Stimulated activated CD8-positive, alpha-beta memory T cell treated with anti-CD3 and anti-CD28 coated beads, Interleukin-15, amount 100 ng/mL, for 1 hour (primary cell): ENCODE measurements at regions not wholly inside any gene's neighbourhood (a gene's known extent, or its start where the extent isn't known, plus 50 kb on each side); places are given as distances from the start of the nearest gene placed in this dataset.

ENCODE experiments used
- DNase-seq: peaks from one replicate; pipeline ENCODE4 v3.0.0-alpha.2; 2020; ENCODE audit warnings: low read depth

- no peak for DNase-seq
These were observed 51.6 kb upstream of the PRDM8 start for GRCh38 chr4:80145739-80146138.

- DNase-seq = no peak
These were observed 52.4 kb upstream of the PRDM8 start for GRCh38 chr4:80144676-80145470.

DNA sequence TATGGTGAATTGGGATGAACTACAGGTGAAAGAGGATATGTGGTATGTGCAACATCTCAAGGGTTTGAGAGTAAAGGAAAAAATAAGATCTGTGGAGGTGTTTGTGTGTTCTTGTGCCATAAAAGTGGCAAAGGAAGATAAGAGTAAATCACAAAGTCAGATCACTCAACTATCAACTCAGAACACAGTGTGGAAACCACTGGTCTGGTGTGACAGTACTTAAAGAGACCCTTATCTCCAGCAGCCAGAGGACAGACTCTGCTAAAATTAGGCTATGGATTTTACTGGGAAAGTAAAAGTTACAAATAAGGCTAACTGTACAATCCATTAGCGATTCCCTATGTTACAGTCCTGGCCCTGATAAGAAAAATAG is 54.0 kb upstream of the PRDM8 start:
- no peak for DNase-seq

DNA sequence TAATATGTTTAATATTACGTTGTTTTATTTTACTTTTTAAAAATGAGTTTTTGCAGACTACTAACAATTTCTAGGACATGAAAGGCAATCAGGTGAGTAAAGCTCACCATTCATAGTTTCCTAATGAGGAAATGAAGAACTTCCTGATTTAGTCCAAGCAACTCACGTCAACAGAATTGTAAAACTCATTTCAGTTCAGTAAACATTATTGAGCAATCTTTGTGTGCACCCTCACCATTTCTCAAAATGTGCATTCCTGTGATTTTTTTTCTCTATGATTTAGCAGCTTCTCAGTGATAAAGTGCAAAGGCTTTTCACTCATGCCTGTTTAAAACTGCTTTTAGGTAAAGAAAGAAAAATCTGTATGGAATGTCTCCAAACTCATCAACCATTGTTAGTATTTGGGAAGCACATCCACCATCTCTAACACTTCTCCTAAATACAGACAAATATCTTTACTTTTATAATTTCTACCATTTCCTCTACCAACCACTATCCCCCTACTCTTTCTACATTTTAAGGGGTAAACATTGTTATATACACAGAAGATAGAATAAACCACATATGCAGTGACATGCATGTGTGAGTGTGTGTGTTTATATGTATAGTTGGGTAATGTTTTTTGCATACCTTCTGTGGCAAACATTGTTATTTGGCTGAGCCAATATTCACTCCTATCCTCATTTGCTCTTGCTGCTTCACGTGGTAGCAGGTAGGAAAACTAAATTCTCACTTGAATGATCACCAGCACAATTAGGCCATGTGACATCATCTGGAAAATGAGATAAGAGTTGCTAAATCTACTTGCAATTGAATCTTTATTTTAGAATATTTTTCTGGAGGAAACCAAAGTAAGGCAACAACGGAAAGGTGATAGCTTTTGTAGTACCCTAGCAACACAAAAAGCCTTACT is 54.7 kb upstream of the PRDM8 start:
- DNase-seq = no peak

DNA sequence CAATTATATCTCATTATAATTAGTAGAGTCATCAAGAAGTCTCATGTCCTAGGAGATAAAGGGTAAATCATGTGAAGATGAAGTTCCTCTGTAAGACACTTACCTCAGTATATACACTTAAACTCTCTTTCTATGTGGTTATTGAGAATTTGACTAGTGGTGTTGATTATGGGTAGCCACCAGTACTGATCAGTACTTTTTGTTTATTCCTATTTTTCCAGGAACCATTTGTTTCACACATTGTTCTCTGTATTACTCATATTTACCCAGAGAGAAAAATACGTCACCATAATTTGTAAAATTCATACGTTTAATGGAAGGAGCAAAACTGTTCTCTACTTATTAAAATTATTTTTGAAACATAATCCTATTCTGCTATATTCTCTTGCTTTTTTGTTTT is 55.8 kb upstream of the PRDM8 start:
- DNase-seq = no peak

GRCh38 chr4:80140194-80140593 is 57.1 kb upstream of the PRDM8 start:
- no peak for DNase-seq

DNA sequence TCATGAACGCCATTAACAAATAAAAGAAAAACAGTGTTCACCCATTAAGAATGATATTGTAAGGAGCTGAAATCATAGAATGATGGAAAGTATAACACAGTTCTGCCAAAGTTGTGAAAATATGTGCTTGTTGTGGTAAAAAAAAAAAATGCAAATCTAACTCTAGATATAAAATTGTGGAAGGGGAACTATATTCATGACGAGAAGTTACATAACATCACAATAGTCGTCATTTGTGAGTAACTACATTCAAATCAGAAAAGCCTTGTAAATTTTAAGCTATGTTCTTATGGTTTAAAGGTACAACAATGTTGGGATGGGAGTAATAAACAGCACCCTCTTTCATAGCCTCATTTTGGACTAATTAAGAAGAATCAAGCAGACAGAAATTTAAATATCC is 57.6 kb upstream of the PRDM8 start:
- no peak for DNase-seq

- DNase-seq = peak; percentile 18
These were observed 58.5 kb upstream of the PRDM8 start for GRCh38 chr4:80138551-80139538.

DNA sequence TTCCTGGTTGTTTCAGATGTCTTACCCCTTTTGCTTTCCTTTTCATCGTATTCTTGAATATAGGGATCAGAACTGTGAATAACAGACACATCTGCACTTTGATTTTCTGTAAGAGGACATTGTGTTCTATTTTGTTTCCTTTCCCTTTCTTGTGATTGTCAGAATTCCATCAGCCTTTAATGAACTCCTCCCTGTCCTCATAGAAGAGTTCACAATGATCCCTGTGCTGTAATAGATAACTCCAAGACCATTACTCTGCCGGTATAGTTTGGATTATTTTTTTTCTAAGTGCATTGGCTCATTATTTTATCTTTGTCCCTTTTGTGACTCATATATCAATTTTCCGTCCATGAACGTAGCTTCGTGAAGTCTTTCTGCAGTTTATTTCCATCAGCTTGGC is 59.7 kb upstream of the PRDM8 start:
- DNase-seq = no peak

DNA sequence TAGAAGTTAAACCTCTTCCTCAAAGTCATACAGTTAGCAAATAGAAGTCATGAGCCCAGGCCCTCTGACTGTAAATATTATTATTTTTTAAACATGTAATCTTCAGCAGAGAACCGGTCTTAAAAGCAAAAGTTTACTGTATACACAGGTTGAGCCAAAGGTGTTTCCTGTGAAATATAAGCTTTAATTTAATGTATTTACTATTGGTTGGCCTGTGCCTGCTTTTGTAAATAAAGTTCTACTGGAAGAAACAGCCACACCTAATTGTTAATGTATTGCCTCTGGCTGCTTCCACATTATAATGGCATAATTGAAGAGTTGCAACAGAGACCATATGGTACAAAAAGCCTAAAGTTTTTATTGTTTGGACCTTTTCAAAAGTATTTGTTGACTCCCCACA is 61.0 kb upstream of the PRDM8 start:
- no peak for DNase-seq

GRCh38 chr4:80135702-80136058 is 61.6 kb upstream of the PRDM8 start:
- DNase-seq = no peak

- DNase-seq = no peak
These were observed 62.1 kb upstream of the ANTXR2 start for GRCh38 chr4:80134936-80135701.

GRCh38 chr4:80133240-80133783 is 60.3 kb upstream of the ANTXR2 start:
- no peak for DNase-seq

DNA sequence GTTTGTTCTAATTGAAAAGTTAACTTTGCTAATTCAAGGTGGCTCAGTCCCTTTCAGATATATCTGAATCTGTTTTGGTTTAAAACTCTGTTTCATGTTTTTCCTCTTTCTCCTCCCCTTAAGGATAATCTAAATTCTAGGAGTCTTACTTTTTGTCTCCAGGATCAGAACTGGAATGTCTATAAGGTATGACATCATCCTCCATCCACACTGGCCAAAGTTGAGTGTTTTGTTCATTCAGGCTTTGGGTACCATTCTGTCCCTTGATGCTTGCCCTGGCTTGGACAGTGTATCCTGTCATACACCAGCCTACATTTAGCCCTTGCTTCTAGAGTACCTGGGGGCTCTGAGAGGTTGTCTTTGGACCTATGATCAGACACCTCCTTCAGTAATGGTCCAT is 56.8 kb upstream of the ANTXR2 start:
- no peak for DNase-seq

DNA sequence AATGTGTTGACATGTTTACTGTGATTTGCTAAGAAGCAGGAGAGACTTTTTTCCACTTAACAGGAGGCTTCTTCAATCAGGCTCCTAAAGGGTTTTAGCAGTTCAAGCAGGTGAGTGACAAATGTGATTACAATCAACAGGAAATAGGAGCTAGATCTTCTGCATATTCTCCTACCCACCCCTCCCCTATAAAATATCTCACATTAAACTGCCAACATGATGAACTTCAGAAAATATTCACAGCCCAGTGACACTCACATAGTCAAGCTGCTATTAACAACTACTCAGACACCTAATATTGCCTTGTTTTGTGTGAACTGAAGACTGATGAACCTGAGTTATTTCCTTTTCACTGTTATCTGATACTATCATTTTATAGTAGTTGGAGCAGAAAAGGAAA is 55.9 kb upstream of the ANTXR2 start:
- no peak for DNase-seq

- no peak for DNase-seq
These were observed 54.9 kb upstream of the ANTXR2 start for GRCh38 chr4:80127870-80128419.

GRCh38 chr4:80126435-80126834 is 53.4 kb upstream of the ANTXR2 start:
- no peak for DNase-seq

GRCh38 chr4:80125252-80126177 is 52.5 kb upstream of the ANTXR2 start:
- no peak for DNase-seq
